HEK293T (cell line): ENCODE measurements at regions not wholly inside any gene's neighbourhood (a gene's known extent, or its start where the extent isn't known, plus 50 kb on each side); places are given as distances from the start of the nearest gene placed in this dataset.
A peak's percentile ranks its signal among the peaks of the same experiment; 100 is the strongest.

Experiments used
- CTCF ChIA-PET: fragments of 350-600 bp; formaldehyde crosslinking; extraction: SDS; loops from one replicate; lab custom pipeline; 2021; ENCODE audit warnings: antibody characterized with exemption, inconsistent platforms; lab: Yijun Ruan, JAX
- POLR2A ChIA-PET: fragments of 350-600 bp; formaldehyde crosslinking; extraction: SDS; loops from one replicate; lab custom pipeline; 2020; ENCODE audit warnings: antibody characterized with exemption, inconsistent platforms; lab: Yijun Ruan, JAX
- DNase-seq: peaks from one replicate; pipeline ENCODE4 v3.0.0; 2012; ENCODE audit warnings: mixed read lengths; ENCODE audit errors: extremely low spot score
- ARNT ChIP-seq: fragments of 450-650 bp; IDR thresholded peaks from 2 replicates; pipeline ENCODE4 v1.6.1; 2017; ENCODE audit warnings: mild to moderate bottlenecking
- BHLHE40 ChIP-seq: fragments of 450-650 bp; IDR thresholded peaks from 2 replicates; pipeline ENCODE4 v1.6.1; 2016; ENCODE audit warnings: mild to moderate bottlenecking, moderate library complexity, borderline replicate concordance
- CTBP1 ChIP-seq: fragments of 450-650 bp; IDR thresholded peaks from 2 replicates; pipeline ENCODE4 v1.6.1; 2016; ENCODE audit warnings: borderline replicate concordance
- ELF4 ChIP-seq: fragments of 450-650 bp; IDR thresholded peaks from 2 replicates; pipeline ENCODE4 v1.6.1; 2017; ENCODE audit warnings: antibody characterized with exemption
- FOXA1 ChIP-seq: fragments of 450-650 bp; IDR thresholded peaks from 2 replicates; pipeline ENCODE4 v1.6.1; 2016; ENCODE audit warnings: mild to moderate bottlenecking
- FOXK2 ChIP-seq: fragments of 450-650 bp; IDR thresholded peaks from 2 replicates; pipeline ENCODE4 v1.6.1; 2016; ENCODE audit warnings: mild to moderate bottlenecking
- FOXM1 ChIP-seq: fragments of 450-650 bp; IDR thresholded peaks from 2 replicates; pipeline ENCODE4 v1.6.1; 2017; ENCODE audit warnings: mild to moderate bottlenecking, borderline replicate concordance
- HDGF ChIP-seq: fragments of 450-650 bp; IDR thresholded peaks from 2 replicates; pipeline ENCODE4 v1.6.1; 2017; ENCODE audit warnings: antibody characterized with exemption, borderline replicate concordance
- L3MBTL2 ChIP-seq: fragments of 450-650 bp; conservative IDR thresholded peaks from 2 replicates; pipeline ENCODE4 v1.6.1; 2016; ENCODE audit warnings: mild to moderate bottlenecking
- LEF1 ChIP-seq: fragments of 450-650 bp; IDR thresholded peaks from 2 replicates; pipeline ENCODE4 v1.6.1; 2017; ENCODE audit warnings: mild to moderate bottlenecking, borderline replicate concordance
- NFRKB ChIP-seq: fragments of 450-650 bp; IDR thresholded peaks from 2 replicates; pipeline ENCODE4 v1.6.1; 2016; ENCODE audit warnings: mild to moderate bottlenecking, moderate library complexity
- SP1 ChIP-seq: fragments of 450-650 bp; IDR thresholded peaks from 2 replicates; pipeline ENCODE4 v1.6.1; 2017
- SUZ12 ChIP-seq: fragments of 450-650 bp; IDR thresholded peaks from 2 replicates; pipeline ENCODE4 v1.6.1; 2016; ENCODE audit warnings: mild to moderate bottlenecking
- TARDBP ChIP-seq: fragments of 450-650 bp; IDR thresholded peaks from 2 replicates; pipeline ENCODE4 v1.6.1; 2016
- ZNF384 ChIP-seq: fragments of 450-650 bp; IDR thresholded peaks from 2 replicates; pipeline ENCODE4 v1.6.1; 2016
- TF ChIP-seq, protein P1 (sequence below): fragments of 450-650 bp; IDR thresholded peaks from 2 replicates; pipeline ENCODE4 v1.6.1; 2016

DNA sequence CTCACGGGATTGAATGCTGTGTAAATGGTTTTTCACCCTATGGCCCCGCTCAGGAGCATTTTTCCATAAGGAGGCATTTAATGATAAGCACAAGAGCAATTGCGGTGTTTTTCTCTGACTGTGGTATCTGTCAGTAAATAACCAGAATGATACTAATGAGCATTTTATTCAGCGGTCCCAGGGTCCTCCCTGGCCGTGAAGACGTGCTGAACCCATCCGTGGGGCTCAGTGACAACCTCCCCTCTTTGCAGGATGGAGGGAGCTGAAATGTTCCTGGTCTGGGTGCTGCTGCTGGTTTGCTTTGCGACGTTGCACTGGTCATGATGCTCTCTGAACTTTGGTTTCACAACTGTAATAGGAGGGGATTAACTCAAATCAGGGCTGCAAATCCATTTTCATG, 625.6 kb downstream of the AACS start:
- DNase-seq = no peak
- ChIA-PET CTCF (no interaction called here), POLR2A (no interaction called here)
- TF ChIP-seq SUZ12 (no peak), CTBP1 (no peak), NFRKB (no peak), FOXK2 (no peak), LEF1 (no peak), SP1 (no peak), ELF4 (no peak), L3MBTL2 (no peak), TARDBP (no peak), FOXM1 (no peak), ZNF384 (no peak), FOXA1 (no peak), HDGF (no peak), BHLHE40 (no peak), ARNT (no peak)
- TF ChIP-seq, protein P1, sequence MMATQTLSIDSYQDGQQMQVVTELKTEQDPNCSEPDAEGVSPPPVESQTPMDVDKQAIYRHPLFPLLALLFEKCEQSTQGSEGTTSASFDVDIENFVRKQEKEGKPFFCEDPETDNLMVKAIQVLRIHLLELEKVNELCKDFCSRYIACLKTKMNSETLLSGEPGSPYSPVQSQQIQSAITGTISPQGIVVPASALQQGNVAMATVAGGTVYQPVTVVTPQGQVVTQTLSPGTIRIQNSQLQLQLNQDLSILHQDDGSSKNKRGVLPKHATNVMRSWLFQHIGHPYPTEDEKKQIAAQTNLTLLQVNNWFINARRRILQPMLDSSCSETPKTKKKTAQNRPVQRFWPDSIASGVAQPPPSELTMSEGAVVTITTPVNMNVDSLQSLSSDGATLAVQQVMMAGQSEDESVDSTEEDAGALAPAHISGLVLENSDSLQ = no peak

DNA sequence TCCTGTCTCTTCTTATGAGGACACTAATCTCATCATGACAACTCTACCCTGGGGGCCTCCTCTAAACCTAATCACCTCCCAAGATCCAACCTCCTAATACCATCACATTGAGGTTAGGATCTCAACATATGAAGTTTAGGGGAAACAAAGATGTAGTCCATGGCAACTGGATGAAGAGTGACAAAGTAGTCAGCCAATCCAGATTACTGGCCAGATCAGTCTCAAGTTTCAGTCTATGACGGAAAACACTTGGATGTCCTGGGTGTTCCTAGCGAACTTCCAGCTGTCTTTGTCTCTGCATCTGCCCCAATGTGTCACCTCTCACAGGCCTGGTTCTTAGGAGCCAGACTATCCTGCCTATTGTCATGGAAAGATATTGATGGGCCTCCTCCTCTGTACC, 630.8 kb downstream of the AACS start:
- TF ChIP-seq, protein P1 = no peak
- no peak for TF ChIP-seq SUZ12
- no peak for TF ChIP-seq L3MBTL2
- no peak for TF ChIP-seq FOXM1
- TF ChIP-seq HDGF = no peak
- no peak for TF ChIP-seq ZNF384
- TF ChIP-seq ELF4 = no peak
- TF ChIP-seq ARNT = no peak
- TF ChIP-seq NFRKB = no peak
- no peak for DNase-seq
- ChIA-PET CTCF (no interaction called here), POLR2A (no interaction called here)

DNA sequence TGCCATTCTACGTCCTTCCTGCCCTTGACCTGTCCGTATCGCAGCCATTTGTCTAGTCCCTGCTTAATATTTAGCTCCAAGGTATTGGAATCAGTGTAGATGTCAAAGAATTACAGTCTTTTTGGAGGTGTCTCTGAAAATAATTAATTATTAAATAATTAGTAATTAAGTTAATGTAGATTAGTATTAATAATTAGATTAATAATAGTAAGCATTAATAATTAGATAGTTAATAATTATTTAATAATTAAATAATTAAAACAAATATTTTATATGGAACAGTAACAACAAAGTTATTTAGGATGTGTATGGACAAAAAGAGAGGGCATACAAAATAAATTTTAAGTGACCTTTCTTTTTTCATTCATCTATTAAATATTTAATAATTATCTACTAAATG, 639.6 kb downstream of the AACS start:
- DNase-seq = no peak
- TF ChIP-seq FOXM1 (no peak), HDGF (no peak), SP1 (no peak), TARDBP (no peak), FOXK2 (no peak), L3MBTL2 (no peak), SUZ12 (no peak)
- ChIA-PET POLR2A (no interaction called here), CTCF (no interaction called here)

DNA sequence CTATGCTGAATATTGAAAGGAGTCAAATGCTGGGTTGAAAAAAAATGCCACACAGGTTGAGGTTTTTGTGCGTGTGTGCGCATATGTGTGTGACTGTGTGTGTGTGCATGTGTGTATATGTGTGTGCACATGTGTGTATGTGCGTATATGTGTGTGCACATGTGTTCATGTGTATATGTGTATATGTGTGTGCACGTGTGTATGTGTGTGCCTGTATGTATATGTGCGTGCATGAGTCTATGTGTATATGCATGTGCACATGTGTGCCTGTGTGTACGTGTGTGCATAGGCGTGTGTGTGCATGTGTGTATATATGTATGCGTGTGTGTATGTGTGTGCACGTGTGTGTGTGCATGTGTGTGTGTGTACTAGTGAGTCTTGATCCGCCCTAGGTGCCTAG, 655.7 kb downstream of the AACS start:
- ChIA-PET CTCF (no interaction called here), POLR2A (no interaction called here)
- TF ChIP-seq ZNF384 = no peak
- TF ChIP-seq LEF1 = no peak
- no peak for TF ChIP-seq FOXK2
- no peak for TF ChIP-seq BHLHE40
- TF ChIP-seq SUZ12 = no peak
- TF ChIP-seq SP1 = no peak
- TF ChIP-seq L3MBTL2 = no peak
- no peak for TF ChIP-seq CTBP1
- TF ChIP-seq TARDBP = no peak
- TF ChIP-seq FOXM1 = no peak
- no peak for TF ChIP-seq ELF4
- DNase-seq = no peak

DNA sequence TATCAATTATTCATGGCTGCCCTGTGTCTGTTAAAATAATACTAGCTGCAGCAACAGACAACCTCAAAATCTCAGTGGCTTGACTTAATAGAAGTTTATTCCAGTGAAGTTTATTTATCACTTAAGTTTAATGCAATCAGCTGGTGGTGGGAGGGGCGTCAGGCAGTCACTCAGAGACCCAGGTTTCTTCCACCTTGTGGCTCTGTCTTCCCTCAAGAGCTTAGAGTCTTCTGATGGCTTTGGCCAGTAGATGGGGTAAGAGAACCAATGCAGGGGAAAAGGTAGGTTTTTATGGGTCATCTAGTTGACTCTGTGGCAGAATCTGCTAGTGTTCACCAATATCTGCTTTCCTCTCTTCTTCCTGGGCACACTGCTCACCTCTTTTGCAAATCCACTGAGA, 668.9 kb downstream of the AACS start:
- DNase-seq = no peak
- POLR2A ChIA-PET = no interaction called here
- CTCF ChIA-PET = interaction anchor here (0.7 kb wide), 1 partner anchor 177 kb away, joined by 3 read pairs; no protein-coding TSS in a partner anchor
- TF ChIP-seq NFRKB = no peak
- TF ChIP-seq, protein P1 = peak; percentile 77

DNA sequence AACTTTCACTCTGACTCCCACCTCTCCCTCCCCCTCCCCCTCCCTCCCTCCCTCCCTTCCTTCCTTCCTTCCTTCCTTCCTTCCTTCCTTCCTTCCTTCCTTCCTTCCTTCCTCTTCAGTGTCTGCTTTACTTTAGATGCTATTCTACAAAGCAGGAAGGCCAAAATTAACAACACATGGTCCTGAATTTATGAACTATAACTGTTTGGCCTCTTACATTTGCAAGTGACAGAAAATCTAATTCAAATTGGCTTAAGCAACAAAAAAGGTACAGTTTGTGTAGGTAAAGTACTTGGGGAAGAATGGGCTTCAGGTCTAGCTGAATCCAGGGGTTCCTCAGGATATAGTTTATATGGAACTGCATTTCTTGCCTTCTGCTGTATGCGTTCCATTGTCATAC, 673.0 kb downstream of the AACS start:
- no peak for DNase-seq
- ChIA-PET CTCF (no interaction called here), POLR2A (no interaction called here)
- TF ChIP-seq, protein P1 = no peak
- TF ChIP-seq FOXK2 (no peak), ZNF384 (no peak), CTBP1 (no peak), LEF1 (no peak), SUZ12 (no peak), SP1 (no peak), TARDBP (no peak), BHLHE40 (no peak), FOXA1 (no peak), ARNT (no peak)
